A204.1 (cell line): ENCODE measurements at regions not wholly inside any gene's neighbourhood (a gene's known extent, or its start where the extent isn't known, plus 50 kb on each side); places are given as distances from the start of the nearest gene placed in this dataset.
A peak's percentile ranks its signal among the peaks of the same experiment; 100 is the strongest.

Source experiments
- FAIRE-seq: peaks from 2 replicates; lab custom pipeline; 2012; peaks lifted over from hg19 to GRCh38; lab: Jason Lieb, UNC

GRCh38 chr2:42890791-42891355 is 98.5 kb upstream of the HAAO start:
- no peak for FAIRE-seq

- FAIRE-seq, result no peak
Observed at GRCh38 chr2:42888321-42889245, 96.2 kb upstream of the HAAO start.

- no peak for FAIRE-seq
Observed at GRCh38 chr2:42886921-42887320, 94.5 kb upstream of the HAAO start.

GRCh38 chr2:42882756-42883155 is 90.4 kb upstream of the HAAO start:
- no peak for FAIRE-seq

- no peak for FAIRE-seq
Observed at GRCh38 chr2:42881732-42882131, 89.3 kb upstream of the HAAO start.

GRCh38 chr2:42880738-42881690 is 88.6 kb upstream of the HAAO start:
- FAIRE-seq, result no peak

- no peak for FAIRE-seq
Observed at GRCh38 chr2:42879913-42880737, 87.7 kb upstream of the HAAO start.

- FAIRE-seq, result no peak
Observed at GRCh38 chr2:42879121-42879705, 86.8 kb upstream of the HAAO start.

GRCh38 chr2:42878581-42878980 is 86.2 kb upstream of the HAAO start:
- no peak for FAIRE-seq

- no peak for FAIRE-seq
Observed at GRCh38 chr2:42877936-42878335, 85.6 kb upstream of the HAAO start.

- no peak for FAIRE-seq
Observed at GRCh38 chr2:42877511-42877910, 85.1 kb upstream of the HAAO start.

- FAIRE-seq, result no peak
Observed at GRCh38 chr2:42876326-42876751, 84.0 kb upstream of the HAAO start.

GRCh38 chr2:42875880-42876279 is 83.5 kb upstream of the HAAO start:
- FAIRE-seq, result no peak

- no peak for FAIRE-seq
Observed at GRCh38 chr2:42874949-42875801, 82.8 kb upstream of the HAAO start.

GRCh38 chr2:42872721-42873120 is 80.3 kb upstream of the HAAO start:
- no peak for FAIRE-seq

GRCh38 chr2:42871372-42871771 is 79.0 kb upstream of the HAAO start:
- FAIRE-seq, result peak; percentile 56

GRCh38 chr2:42868874-42869273 is 76.5 kb upstream of the HAAO start:
- FAIRE-seq, result no peak

GRCh38 chr2:42868096-42868495 is 75.7 kb upstream of the HAAO start:
- FAIRE-seq, result no peak

GRCh38 chr2:42867093-42868065 is 75.0 kb upstream of the HAAO start:
- no peak for FAIRE-seq
